ENCODE measurements at regions not wholly inside any gene's neighbourhood (a gene's known extent, or its start where the extent isn't known, plus 50 kb on each side); places are given as distances from the start of the nearest gene placed in this dataset.

GRCh38 chr1:82165304-82165703 is 364.6 kb downstream of the ADGRL2 start:
- Histone ChIP-seq H3K27ac (no peak overlapping the region), H3K27me3 (no peaks in the 10 kb centered on the region), H3K4me3 (no peak overlapping the region), H3K36me3 (no peaks in the 10 kb centered on the region), H3K4me1 (peaks cover 0 to 30% (median 16%) of the 10 kb centered on the region in 3 donors), H3K9me3 (no peaks in the 10 kb centered on the region)
- WGBS, 2 donors: 86 to 91% methylated on average over 3 of the region's 3 CpGs
- no peak for DNase-seq
- no peak for TF ChIP-seq POLR2A (IDR thresholded peaks at IDR 0.05)
- no peak for TF ChIP-seq CTCF (IDR thresholded peaks at IDR 0.05)
- intact Hi-C loops (cut with DNase I): no loop called here

GRCh38 chr1:82162486-82163420 is 362.0 kb downstream of the ADGRL2 start:
- intact Hi-C loops (cut with DNase I): no loop called here
- Histone ChIP-seq H3K36me3 (no peaks in the 10 kb centered on the region), H3K27me3 (no peaks in the 10 kb centered on the region), H3K27ac (no peak overlapping the region), H3K4me1 (peaks cover 0 to 39% (median 16%) of the 10 kb centered on the region in 3 donors), H3K4me3 (no peak overlapping the region), H3K9me3 (no peaks in the 10 kb centered on the region)
- TF ChIP-seq POLR2A (IDR thresholded peaks at IDR 0.05) (no peak), CTCF (IDR thresholded peaks at IDR 0.05) (no peak)
- 66 to 82% methylated on average over 6 to 7 of the region's 7 CpGs for WGBS, 2 donors
- DNase-seq: no peak

- WGBS, 2 donors: 3 to 23% methylated on average over 10 of the region's 10 CpGs
- Histone ChIP-seq H3K4me1 (peaks cover 0 to 39% (median 16%) of the 10 kb centered on the region in 3 donors), H3K9me3 (no peaks in the 10 kb centered on the region), H3K36me3 (no peaks in the 10 kb centered on the region), H3K27ac (peak overlapping the region in 3 of 4 donors; percentile 27 to 62 (median 60)), H3K4me3 (peak overlapping the region in 3 of 4 donors; percentile 24 to 58 (median 31)), H3K27me3 (no peaks in the 10 kb centered on the region)
- TF ChIP-seq CTCF (IDR thresholded peaks at IDR 0.05) (no peak), POLR2A (IDR thresholded peaks at IDR 0.05) (no peak)
- intact Hi-C loops (cut with DNase I): no loop called here
- no peak for DNase-seq
These were observed 361.0 kb downstream of the ADGRL2 start for GRCh38 chr1:82161700-82162141.

- no peaks in the 10 kb centered on the region for H3K9me3 ChIP-seq
- peaks cover 0 to 39% (median 16%) of the 10 kb centered on the region in 3 donors for H3K4me1 ChIP-seq
- intact Hi-C loops (cut with DNase I): no loop called here
- DNase-seq: no peak
- H3K4me3 ChIP-seq: no peak overlapping the region
- TF ChIP-seq POLR2A (IDR thresholded peaks at IDR 0.05): no peak
- TF ChIP-seq CTCF (IDR thresholded peaks at IDR 0.05): no peak
- peak overlapping the region in 2 of 4 donors; percentile 37 to 62 for H3K27ac ChIP-seq
- no peaks in the 10 kb centered on the region for H3K27me3 ChIP-seq
- 80 to 89% methylated on average over 2 to 3 of the region's 3 CpGs for WGBS, 2 donors
- no peaks in the 10 kb centered on the region for H3K36me3 ChIP-seq
These were observed 360.2 kb downstream of the ADGRL2 start for GRCh38 chr1:82160903-82161302.

GRCh38 chr1:82160036-82160435 is 359.3 kb downstream of the ADGRL2 start:
- TF ChIP-seq POLR2A (IDR thresholded peaks at IDR 0.05) (no peak), CTCF (IDR thresholded peaks at IDR 0.05) (no peak)
- Histone ChIP-seq H3K4me3 (no peak overlapping the region), H3K27ac (peak overlapping the region in 3 of 4 donors; percentile 29 to 62 (median 37)), H3K27me3 (no peaks in the 10 kb centered on the region), H3K9me3 (no peaks in the 10 kb centered on the region), H3K4me1 (peaks cover 0 to 39% (median 16%) of the 10 kb centered on the region in 3 donors), H3K36me3 (no peaks in the 10 kb centered on the region)
- 29 to 39% methylated on average over 5 of the region's 5 CpGs for WGBS, 2 donors
- no peak for DNase-seq
- intact Hi-C loops (cut with DNase I): no loop called here
